ENCODE measurements at regions not wholly inside any gene's neighbourhood (a gene's known extent, or its start where the extent isn't known, plus 50 kb on each side); places are given as distances from the start of the nearest gene placed in this dataset.

GRCh38 chr7:25436413-25436812 lies 208.1 kb upstream of the NPVF start:
- Mint-ChIP-seq H3K36me3 (ENCODE audit: insufficient read depth) (peaks cover 5% of the 10 kb centered on the region), H3K9me3 (ENCODE audit: low read depth) (peaks cover 29% of the 10 kb centered on the region), H3K27ac (no peak overlapping the region), H3K4me3 (ENCODE audit: low read depth) (no peak overlapping the region), H3K27me3 (no peaks in the 10 kb centered on the region), H3K4me1 (ENCODE audit: low read depth) (peaks cover 3% of the 10 kb centered on the region)
- no peak for TF ChIP-seq CTCF (IDR thresholded peaks at IDR 0.05; ENCODE audit: unreplicated experiment)
- no peak for DNase-seq (ENCODE audit: low spot score, unreplicated experiment)

- no peak for DNase-seq (ENCODE audit: low spot score, unreplicated experiment)
- peaks cover 3% of the 10 kb centered on the region for H3K4me1 Mint-ChIP-seq (ENCODE audit: low read depth)
- peaks cover 5% of the 10 kb centered on the region for H3K36me3 Mint-ChIP-seq (ENCODE audit: insufficient read depth)
- no peak overlapping the region for H3K27ac Mint-ChIP-seq
- H3K9me3 Mint-ChIP-seq (ENCODE audit: low read depth): peaks cover 37% of the 10 kb centered on the region
- H3K4me3 Mint-ChIP-seq (ENCODE audit: low read depth): no peak overlapping the region
- no peak for TF ChIP-seq CTCF (IDR thresholded peaks at IDR 0.05; ENCODE audit: unreplicated experiment)
- H3K27me3 Mint-ChIP-seq: no peaks in the 10 kb centered on the region
Measured at GRCh38 chr7:25437308-25437707, 209.0 kb upstream of the NPVF start.

- H3K36me3 Mint-ChIP-seq (ENCODE audit: insufficient read depth): peaks cover 8% of the 10 kb centered on the region
- DNase-seq (ENCODE audit: low spot score, unreplicated experiment): no peak
- no peaks in the 10 kb centered on the region for H3K4me1 Mint-ChIP-seq (ENCODE audit: low read depth)
- H3K9me3 Mint-ChIP-seq (ENCODE audit: low read depth): peaks cover 35% of the 10 kb centered on the region
- no peak overlapping the region for H3K4me3 Mint-ChIP-seq (ENCODE audit: low read depth)
- no peak for TF ChIP-seq CTCF (IDR thresholded peaks at IDR 0.05; ENCODE audit: unreplicated experiment)
- H3K27me3 Mint-ChIP-seq: no peaks in the 10 kb centered on the region
- no peak overlapping the region for H3K27ac Mint-ChIP-seq
Measured at GRCh38 chr7:25444991-25445390, 216.7 kb upstream of the NPVF start.

GRCh38 chr7:25448301-25448700 lies 220.0 kb upstream of the NPVF start:
- H3K9me3 Mint-ChIP-seq (ENCODE audit: low read depth): peaks cover 5% of the 10 kb centered on the region
- no peaks in the 10 kb centered on the region for H3K27me3 Mint-ChIP-seq
- no peak for TF ChIP-seq CTCF (IDR thresholded peaks at IDR 0.05; ENCODE audit: unreplicated experiment)
- H3K27ac Mint-ChIP-seq: no peak overlapping the region
- no peak for DNase-seq (ENCODE audit: low spot score, unreplicated experiment)
- no peaks in the 10 kb centered on the region for H3K36me3 Mint-ChIP-seq (ENCODE audit: insufficient read depth)
- no peak overlapping the region for H3K4me3 Mint-ChIP-seq (ENCODE audit: low read depth)
- no peaks in the 10 kb centered on the region for H3K4me1 Mint-ChIP-seq (ENCODE audit: low read depth)

DNA sequence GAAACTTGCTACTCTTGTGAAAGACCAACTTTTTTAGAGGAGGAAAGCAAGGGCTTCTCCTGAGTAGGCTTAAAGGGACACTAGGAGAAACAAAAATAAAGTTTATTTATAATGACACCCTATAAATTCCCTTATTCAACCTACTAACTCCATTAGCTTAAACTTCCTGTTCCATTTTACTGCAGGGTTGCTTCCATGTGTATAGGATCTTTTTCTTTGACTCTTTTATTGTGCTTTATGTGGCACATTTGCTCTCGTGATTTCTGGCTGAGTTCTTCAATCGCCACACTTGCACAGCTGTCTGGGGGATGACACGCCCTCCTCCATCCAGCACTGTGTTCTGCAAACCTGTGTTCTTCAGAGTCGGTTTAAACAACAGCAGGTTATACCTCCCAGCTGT lies 225.7 kb upstream of the NPVF start:
- Mint-ChIP-seq H3K9me3 (ENCODE audit: low read depth) (no peaks in the 10 kb centered on the region), H3K27me3 (peaks cover 20% of the 10 kb centered on the region), H3K27ac (no peak overlapping the region), H3K4me1 (ENCODE audit: low read depth) (no peaks in the 10 kb centered on the region), H3K4me3 (ENCODE audit: low read depth) (no peak overlapping the region), H3K36me3 (ENCODE audit: insufficient read depth) (no peaks in the 10 kb centered on the region)
- no peak for DNase-seq (ENCODE audit: low spot score, unreplicated experiment)
- no peak for TF ChIP-seq CTCF (IDR thresholded peaks at IDR 0.05; ENCODE audit: unreplicated experiment)

All from progenitor cell of endocrine pancreas (in vitro differentiated cells).